GM11168 (cell line): ENCODE measurements at regions not wholly inside any gene's neighbourhood (a gene's known extent, or its start where the extent isn't known, plus 50 kb on each side); places are given as distances from the start of the nearest gene placed in this dataset.
"Not testable (repeated sequence)": the region's sequence is repeated elsewhere in the genome, so short reads cannot be mapped to it uniquely, and the experiment has no call there.

ENCODE experiments used
- in situ Hi-C: fragments of 300-500 bp; cut with MboI; formaldehyde crosslinking; loops from one replicate; pipeline ENCODE4 v1.12.0; 2022; ENCODE audit warnings: low sequenced_read_pairs; ENCODE audit not compliant: unreplicated experiment

GRCh38 chr2:8145375-8145774 is 536.5 kb upstream of the ID2 start:
- in situ Hi-C loops, result not testable (repeated sequence)

DNA sequence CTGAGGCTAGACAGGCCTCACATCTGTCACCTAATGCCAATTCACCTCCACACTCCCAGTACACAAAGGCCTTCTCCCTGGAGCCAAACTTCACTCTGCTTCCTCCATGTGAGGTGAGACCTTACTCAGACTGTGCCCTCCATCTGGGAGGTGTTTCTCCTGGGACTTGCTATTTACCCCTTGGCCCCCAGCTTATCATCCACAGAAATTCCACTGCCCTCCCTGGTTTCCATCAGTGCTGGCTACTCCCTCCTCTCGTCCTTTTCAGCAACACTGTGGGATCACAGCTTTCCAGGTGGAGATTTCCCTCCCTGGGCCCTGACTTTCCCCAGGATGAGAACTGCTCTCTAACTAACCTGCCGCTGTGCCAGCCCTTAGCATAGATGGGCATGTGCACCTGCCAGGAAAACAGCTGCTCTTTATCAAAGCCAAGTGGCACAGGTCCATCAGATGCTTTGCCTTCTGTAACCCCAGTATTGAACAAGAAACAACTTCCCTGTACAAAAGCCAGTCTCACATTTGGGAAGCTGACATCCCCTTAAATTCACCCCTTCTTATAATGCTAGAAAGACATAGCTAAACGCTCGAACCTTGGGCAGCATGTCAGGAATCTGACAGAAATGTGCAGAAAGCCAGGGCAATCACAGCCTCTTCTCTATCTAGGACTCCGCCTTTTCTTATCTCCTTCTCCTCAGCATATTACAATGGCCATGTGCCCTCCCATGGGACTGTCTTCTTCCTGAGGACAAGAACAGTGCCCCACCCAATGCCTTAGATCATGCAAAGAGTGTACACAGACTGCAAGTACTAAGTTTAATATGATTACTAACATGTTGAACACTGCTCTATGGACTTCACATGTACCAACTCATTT is 535.5 kb upstream of the ID2 start:
- in situ Hi-C loops, result no loop called here

DNA sequence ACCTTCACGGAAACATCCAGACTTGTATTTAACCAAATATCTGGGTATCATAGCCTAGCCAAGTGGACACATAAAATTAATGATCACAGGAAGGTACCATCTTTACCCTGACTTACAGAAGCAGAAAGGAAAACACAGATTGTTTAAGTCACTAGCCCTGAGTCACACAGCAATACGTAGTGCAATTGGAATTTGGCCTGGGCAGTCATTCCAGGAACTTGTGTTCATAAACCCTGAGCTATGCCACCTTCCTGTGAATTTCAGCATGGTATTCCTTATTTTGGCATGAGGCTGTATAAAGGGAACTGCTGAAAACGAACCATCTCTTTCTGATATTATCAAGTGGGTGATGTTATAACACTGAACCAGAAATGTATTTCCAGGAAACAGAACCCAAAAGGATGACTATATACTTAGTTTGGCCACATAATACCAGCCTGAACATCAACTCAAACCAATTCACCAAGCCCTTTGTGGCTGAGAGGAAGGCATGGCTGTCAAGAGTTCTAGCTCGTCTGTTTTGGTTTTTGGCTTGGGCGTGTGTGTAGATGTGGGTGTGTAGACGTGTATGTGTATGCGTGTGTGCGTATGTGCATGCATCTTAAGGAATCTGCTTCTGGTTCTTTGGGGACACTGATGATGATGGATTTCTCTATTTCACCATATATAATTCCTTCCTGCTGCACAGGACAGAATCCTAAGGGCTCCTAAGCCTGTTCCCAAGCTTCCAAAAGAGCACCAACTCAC is 533.4 kb upstream of the ID2 start:
- in situ Hi-C loops, result no loop called here

- in situ Hi-C loops, result no loop called here
These were observed 532.9 kb upstream of the ID2 start for GRCh38 chr2:8149007-8149405.

- in situ Hi-C loops, result no loop called here
These were observed 531.8 kb upstream of the ID2 start for GRCh38 chr2:8149985-8150539.

GRCh38 chr2:8151888-8152287 is 530.0 kb upstream of the ID2 start:
- in situ Hi-C loops, result no loop called here

- in situ Hi-C loops, result no loop called here
These were observed 529.2 kb upstream of the ID2 start for GRCh38 chr2:8152392-8153257.

DNA sequence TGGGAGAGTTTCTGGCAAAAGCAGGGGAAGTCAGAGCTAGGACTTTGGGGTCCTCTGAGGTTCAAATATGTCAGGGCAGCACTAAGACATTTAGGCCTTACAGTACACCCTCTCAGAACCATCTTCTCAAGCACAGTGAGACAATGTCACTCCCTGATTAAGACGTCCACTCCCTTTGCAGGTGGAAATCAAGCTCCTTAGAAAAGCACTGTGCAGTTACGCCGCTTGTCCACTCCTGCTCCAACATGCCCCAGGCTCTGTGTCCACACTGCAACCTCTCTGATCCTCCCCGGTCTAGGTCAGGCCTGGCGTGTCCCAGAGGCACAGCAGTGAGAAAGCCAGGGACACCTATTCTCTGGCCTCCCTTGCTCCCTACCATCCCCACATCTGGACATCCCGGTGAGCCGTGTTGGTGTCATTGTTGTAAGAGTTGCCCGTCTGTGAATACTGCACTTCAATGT is 528.6 kb upstream of the ID2 start:
- in situ Hi-C loops, result no loop called here

DNA sequence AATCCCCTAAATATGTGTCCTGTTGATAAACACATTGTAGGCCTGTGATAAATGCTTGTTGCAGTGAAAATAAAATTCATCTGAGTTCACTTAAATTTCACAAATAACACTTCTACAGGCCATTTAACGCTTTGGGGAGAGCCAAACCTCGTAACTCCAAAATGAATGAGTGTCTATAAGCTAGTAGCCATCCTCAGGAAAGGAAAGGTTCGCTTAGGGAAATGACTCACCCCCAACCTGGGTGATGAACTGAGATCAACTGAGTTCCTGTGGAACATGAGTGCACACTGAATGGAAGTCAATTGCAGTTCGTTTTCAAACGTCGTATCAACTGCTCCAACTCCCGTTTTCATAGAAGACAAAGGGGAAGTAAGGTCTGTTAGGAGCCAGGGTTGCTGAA is 527.6 kb upstream of the ID2 start:
- in situ Hi-C loops, result no loop called here

DNA sequence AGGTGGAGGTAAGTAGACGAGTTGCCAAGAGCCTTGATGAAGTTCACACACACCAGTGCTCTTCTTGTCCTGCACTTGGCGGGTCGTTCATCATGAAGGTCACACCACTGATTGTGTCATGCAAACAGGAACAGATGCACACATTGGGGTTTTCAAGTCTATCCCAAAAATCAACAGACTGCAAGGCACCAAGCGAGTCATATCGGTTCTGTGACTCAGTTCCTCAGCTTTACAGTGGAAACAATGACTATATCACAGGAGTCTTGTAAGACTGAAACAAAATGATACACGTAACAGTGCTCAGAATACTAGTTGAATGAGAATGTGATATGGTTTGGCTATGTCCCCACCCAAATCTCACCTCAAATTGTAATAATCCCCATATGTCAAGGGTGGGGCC is 526.9 kb upstream of the ID2 start:
- in situ Hi-C loops, result no loop called here

DNA sequence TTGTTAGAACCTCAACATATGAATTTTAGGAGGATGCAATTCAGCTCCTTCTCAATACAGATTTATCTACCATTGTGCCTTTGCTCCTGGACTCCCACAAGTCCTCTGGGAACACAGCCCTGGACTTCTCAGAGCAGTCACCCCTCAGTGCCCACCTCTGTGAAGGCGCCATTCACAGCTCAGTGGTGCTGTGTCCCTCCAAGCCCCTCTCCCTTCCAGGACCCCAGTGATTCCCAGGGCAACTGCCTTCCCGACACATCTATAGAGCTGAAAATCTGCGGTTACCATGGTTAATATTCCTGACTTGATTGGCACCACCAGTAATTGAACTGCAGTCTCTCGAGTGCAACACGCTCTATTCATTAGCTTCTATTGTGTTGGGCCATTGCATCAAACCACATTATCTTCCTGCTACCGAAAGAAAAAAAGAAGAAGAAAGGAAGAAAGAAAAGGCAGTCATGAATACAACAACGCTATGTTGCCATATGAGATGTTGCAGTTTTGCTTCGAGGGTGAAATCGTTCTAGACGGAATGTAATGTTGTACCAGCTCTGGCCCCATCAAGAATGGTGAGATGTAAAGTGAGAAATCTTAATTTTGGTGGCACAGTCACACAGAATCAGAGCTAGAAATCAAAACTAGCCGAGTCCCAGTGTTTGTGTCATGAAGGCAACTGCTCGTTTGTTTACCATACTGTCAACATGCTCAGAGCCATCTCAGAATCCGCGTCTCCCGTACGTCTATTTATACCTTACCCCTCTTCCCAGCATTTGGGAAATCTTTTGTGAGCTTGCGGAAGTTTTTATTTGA is 524.0 kb upstream of the ID2 start:
- in situ Hi-C loops, result no loop called here

- in situ Hi-C loops, result no loop called here
These were observed 523.1 kb upstream of the ID2 start for GRCh38 chr2:8158711-8159110.

GRCh38 chr2:8159211-8159965 is 522.5 kb upstream of the ID2 start:
- in situ Hi-C loops, result no loop called here

DNA sequence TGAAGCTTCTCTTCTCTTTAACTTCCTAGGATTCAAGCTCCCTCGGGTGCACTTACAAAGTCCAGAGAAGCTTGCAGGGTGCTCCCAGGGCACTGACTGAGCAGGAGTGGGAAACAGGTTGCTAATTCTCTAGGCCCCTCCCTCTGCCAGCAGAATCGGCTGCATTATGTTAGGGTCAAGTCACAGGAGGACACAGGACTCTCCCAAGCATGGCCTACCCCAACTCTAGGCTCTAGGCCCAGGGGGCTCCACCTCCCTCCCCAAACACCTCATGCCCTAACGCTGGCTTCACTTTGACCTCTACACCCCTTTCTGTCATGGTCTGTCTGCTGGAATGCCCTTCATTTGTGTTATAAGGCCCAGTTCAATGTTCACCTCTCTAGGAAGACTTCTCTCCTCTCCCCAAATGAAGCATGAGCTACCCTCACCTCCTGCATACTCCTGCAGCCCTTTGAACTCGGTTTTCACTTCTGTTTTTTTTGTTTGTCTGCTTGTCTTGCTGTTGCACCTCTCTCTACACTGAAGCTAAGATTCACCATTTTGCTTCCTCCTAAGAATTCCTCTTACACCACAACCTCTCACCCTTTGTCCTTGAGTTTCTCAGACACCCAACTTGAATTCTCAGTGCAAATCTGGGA is 521.8 kb upstream of the ID2 start:
- in situ Hi-C loops, result no loop called here

DNA sequence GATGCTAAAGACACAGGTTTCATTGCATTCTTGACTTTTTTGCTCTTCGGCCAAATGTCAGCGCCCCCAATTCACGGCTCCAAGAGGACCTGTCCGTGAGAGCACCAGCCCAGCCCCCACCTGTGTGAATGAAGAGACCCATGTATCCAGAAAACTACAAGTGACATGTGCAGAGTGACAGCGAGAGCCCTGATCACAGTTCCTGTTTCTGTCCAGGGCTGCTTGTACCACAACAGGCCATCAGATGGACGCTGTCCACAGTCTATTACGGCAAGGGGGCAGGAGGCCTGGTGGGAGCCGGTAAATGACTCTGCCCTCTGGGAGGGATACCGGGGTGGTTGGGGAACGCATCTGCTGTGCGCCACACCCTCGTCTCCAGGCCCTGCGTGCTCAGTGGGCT is 520.9 kb upstream of the ID2 start:
- in situ Hi-C loops, result no loop called here

DNA sequence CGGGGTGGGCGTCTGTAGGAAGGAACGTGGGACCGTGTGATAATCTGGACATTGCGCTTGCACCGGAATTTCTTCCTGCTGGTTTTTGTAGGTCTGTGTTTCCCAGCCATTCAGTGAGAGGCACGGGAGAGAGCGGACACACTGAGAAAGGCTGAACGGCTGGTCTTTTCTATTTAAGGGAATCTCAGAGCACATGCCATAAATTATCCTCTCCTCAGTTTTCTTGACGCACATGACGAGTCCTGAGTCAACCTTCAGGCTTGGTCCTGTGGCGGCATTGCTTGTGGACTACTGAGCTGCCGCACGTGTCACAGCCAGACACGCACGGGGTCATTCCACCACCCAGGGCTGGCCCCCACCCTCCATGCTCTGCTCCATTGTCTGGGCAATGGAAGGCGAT is 519.3 kb upstream of the ID2 start:
- in situ Hi-C loops, result no loop called here

DNA sequence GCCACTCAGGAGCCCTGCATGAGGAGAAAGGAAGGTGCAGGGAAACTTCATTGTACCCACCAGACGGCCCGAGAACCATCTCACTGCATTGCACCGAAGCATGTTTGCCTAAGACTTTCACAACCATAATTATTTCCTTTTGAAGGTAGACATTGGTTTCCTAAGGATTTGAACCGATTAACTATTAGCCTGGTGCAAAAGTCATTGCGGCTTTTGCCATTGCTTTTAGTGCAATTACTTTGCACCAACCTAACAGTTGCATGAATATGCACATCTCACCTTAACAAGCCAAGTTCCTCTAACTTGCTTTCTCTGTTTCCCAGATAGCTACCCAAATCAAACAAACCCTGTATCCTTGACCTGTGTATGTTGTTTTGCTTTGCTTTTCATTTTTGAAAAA is 516.3 kb upstream of the ID2 start:
- in situ Hi-C loops, result no loop called here

- in situ Hi-C loops, result no loop called here
These were observed 513.7 kb upstream of the ID2 start for GRCh38 chr2:8168022-8168717.
